ENCODE measurements at regions not wholly inside any gene's neighbourhood (a gene's known extent, or its start where the extent isn't known, plus 50 kb on each side); places are given as distances from the start of the nearest gene placed in this dataset.
"Not testable (repeated sequence)": the region's sequence is repeated elsewhere in the genome, so short reads cannot be mapped to it uniquely, and the experiment has no call there.

DNA sequence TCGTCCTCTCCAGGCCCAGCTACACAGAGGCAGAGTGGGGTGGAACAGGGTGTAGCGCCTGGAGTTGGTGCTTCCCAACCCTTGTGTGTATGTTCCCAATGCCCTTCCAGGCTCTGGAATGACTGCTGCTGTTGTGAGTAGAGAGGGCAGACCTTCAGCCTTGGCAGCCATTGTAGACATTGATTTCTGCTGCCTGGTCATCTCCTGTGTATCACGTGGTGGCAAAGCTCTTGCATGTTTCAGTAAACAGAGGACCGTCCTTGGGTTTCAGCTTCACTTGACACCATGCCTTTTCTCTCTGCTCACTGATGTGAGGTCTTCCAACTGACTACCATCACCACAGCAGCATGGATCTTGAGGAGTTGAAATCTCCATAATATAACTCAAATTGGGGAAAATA, 397.9 kb downstream of the COG6 start:
- no peak for DNase-seq

GRCh38 chr13:40054422-40054821, 399.0 kb downstream of the COG6 start:
- DNase-seq: not testable (repeated sequence)

DNA sequence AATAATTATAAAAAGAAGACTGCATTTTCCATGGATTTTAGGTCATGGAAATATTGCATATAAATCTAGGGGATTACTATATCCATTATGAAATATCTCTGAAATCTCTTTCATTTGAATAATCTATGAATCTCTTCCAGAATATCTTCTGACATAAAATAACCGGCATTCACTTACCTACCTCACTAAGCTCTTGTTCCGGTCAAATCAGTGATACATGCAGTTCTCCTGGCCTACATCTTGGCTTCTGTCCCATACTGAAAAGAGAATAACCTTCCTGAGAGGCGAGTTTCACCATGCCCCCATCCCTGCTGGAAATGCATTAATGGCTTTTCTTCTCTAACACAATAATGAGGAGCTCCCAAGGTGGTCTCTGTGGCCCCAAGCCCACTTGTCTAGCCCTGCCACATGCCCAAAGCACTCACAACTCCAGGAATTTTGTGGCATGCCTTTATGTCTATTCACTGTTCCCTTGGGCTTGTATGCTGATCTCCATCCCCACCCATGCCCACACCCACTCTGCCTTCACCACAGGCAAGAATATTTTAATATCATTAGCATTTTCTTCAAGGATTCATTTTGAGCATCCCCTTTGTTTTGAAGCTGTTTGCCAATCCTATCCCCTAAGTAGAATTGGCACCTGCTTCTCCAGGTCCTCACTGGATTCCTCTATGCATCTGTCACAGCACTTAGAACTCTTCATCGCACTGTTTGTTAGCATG, 401.6 kb downstream of the COG6 start:
- DNase-seq: no peak

GRCh38 chr13:40058757-40059236, 403.3 kb downstream of the COG6 start:
- DNase-seq: no peak

- DNase-seq: no peak
These were observed 404.2 kb downstream of the COG6 start for GRCh38 chr13:40059540-40060232.

DNA sequence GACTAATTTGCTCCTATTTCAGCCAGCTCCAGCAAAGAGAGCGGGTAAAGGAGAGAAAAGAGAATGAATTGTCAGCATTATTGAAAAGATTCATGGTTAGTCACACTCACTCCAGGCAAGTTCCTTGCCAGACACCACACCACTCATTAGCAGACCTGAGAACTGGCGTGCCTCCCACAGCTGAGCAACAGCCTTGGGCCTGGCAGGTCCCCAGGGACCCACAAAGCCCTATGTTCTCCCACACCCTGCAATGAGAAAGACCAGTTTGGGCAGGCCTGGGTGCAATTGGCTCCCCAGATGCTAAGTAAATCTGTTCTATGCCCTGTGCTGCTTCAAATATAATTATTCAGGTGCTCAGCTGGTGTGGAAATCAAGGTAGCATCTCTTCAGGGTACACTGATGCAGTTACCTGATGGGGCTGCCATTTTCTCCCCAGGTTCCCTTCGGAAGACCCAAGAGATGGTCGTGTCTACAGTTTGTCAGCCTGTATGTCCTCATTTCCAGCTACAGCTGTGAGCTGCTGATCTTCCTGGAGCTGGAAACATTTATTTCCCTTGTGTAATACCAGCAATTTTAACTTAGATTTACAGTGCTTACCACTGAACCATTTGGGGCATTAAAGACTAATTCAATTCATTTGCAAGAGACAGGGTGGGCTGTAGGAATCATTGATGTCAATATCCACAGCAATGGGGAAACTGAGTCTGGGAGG, 405.0 kb downstream of the COG6 start:
- DNase-seq: no peak

GRCh38 chr13:40061466-40062450, 406.3 kb downstream of the COG6 start:
- no peak for DNase-seq

GRCh38 chr13:40063278-40063698, 407.8 kb downstream of the COG6 start:
- DNase-seq: no peak

- no peak for DNase-seq
These were observed 408.2 kb downstream of the COG6 start for GRCh38 chr13:40063703-40064102.

GRCh38 chr13:40064154-40065097, 409.0 kb downstream of the COG6 start:
- DNase-seq: no peak

DNA sequence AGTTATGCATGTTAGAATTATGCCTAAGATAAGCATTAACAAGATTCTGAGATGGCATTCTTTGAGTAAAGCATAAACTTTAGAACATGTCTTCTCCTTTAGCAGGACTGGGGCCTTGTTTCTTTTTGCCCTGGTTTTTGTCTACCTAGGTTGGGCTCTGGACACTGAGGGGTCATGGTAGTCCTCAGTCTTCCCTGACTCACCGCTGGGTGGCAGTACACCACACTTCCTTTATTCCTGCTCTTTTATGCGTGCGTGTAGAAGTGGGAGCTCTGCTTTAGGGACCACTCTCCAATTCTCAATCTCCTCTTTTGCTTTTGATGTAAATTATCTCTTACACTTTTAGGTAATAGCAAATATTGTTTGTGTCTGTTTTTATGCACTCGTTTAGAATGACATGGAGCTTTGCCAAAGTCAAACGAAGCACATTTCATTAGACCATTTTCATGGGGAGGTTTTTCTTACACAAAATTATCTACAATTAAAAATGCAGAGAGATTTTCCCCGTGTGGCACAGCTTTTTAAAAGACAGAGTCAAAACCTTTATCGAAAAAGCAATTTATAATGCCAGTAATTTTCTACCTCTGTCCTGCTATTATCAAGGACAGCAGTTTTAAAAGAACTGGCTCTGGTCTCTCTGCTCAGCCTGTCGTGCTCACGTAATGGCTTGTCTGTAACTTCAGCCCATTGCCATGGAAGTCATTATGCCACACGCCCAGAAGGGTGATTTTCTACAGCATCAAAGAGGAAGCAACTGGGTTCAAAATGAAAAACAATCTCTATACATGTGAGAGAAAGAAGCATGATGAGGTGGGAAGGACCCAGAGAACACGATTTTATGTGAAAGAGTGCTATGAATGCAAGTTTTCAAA, 413.9 kb downstream of the COG6 start:
- no peak for DNase-seq

GRCh38 chr13:40070357-40070756, 414.9 kb downstream of the COG6 start:
- DNase-seq: no peak

GRCh38 chr13:40072663-40073120, 417.2 kb downstream of the COG6 start:
- DNase-seq: no peak

- DNase-seq: no peak
These were observed 418.9 kb downstream of the COG6 start for GRCh38 chr13:40074338-40074737.

DNA sequence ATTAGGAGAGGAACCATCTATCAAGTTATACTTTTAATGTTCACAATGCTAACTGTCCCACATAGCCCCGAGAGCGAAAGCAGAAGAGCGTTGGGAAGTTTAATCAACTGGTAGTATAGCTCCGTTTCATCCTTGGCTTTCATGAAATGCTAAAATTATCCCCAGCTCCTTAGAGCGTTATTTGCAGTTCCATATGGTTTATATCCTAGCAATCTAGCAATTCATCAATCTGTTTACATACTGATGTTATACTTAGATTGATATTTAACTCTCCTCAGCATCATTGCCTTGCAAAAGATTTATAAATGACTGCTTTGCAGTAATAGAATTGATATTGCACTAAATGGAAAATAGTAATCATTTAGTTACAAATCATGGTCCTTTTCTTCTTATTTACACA, 419.8 kb downstream of the COG6 start:
- DNase-seq: no peak

DNA sequence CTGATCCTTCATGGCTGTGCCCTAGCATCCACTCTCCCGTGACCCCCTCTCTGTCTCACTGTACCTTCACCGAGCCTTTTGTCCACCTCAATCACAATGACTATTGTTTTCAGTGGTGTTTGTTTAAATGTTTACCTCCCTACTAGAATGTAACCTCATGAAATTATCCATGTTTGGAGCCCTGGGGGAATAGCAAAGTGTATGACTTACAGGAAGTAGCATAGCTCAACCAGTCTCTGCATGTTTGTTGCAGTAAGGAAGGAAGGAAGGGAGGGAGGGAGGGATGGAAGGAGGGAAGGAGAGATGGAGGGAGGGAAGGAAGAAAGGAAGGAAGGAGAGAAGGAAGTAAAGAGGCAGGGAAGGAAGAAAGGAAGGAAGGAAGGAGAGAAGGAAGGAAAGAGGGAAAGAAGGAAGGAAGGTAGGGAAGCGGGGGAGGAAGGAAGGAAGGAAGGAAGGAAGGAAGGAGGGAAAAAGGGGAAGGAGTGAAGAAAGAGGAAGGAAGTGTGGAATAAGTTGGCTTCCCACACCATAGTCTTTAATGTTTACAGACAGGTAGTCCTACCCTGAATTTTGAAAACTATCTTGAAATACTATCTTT, 421.4 kb downstream of the COG6 start:
- DNase-seq: no peak

DNA sequence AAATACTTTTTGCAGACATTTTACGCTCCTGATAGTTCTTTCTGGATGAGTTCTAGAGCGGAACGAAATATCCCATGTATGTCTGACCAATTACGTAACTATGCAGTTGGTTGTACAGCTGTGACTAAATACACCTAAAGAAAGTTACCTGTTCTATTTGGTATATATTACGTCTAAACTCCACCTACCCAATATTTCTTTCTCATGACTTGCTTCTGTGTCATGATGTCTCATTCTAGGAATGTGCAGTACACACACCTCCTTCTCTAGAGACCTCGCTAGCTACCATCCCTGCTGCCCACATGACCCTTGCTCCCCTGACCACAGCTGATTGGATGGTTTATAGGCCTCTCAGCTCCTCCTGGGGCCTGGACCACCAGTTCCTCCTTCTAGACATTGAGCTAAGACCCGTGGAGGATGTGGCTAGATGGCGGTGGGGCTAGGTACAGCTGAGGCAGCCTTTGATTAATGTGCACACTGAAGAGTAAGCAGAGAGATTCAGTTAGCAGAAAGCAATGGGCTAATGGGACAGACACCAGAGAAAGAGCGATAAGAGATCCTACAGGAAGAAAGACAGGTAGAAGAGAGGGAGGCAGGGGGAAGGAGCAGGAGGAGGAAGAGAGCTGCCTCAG, 422.1 kb downstream of the COG6 start:
- DNase-seq: no peak

DNA sequence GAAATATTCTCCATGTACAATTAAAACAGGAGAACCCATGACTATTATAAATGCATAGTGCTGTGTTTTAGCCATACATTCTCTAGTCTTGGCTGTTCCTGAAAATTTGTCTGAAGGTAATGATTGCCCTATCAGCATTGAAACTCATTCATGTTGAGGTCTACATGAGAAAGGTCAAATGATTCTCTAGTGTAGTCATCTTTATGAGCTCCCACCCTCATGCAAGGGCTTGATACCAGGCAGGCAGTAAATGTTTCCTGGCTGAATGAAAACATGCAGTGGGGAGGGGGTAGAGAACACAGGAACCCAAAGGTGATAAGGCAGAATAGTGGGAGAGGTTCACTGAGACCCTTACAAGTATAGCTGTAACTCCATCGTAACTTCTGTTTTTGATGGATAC, 424.3 kb downstream of the COG6 start:
- no peak for DNase-seq

DNA sequence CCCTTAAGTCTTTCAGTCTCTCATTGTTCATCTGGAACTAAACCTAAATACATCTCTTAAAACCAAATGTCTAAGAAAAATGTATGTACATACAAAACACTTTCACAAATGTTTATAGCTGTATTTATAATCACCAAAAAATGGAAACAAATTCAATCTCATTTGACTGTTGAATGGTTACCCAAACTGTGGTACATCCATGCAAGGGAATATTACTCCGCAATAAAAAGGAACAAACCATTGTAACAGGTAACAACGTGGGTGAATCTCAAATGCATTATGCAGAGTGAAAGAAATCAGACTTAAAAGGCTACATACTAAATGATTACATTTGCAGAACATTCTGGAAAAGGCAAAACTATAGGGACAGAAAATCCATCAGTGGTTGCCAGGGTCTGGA, 425.2 kb downstream of the COG6 start:
- no peak for DNase-seq
